ENCODE measurements at regions not wholly inside any gene's neighbourhood (a gene's known extent, or its start where the extent isn't known, plus 50 kb on each side); places are given as distances from the start of the nearest gene placed in this dataset.

GRCh38 chr6:50116797-50117542, 67.2 kb upstream of the DEFB112 start:
- WGBS, 2 donors = 53 to 55% methylated on average over 4 of the region's 4 CpGs
- TF ChIP-seq POLR2AphosphoS5 (IDR thresholded peaks at IDR 0.05) (no peak), EP300 (IDR thresholded peaks at IDR 0.05) (no peak), CTCF (IDR thresholded peaks at IDR 0.05) (no peak), POLR2A (IDR thresholded peaks at IDR 0.05) (no peak)
- intact Hi-C loops (cut with DNase I) = no loop called here

GRCh38 chr6:50120300-50120699, 70.6 kb upstream of the DEFB112 start:
- intact Hi-C loops (cut with DNase I) = no loop called here
- 63 to 69% methylated on average over 3 of the region's 3 CpGs for WGBS, 2 donors
- no peaks in the 10 kb centered on the region for H3K9me3 ChIP-seq
- no peaks in the 10 kb centered on the region for H3K4me1 ChIP-seq
- no peak overlapping the region for H3K27ac ChIP-seq
- no peaks in the 10 kb centered on the region for H3K27me3 ChIP-seq
- TF ChIP-seq POLR2A (IDR thresholded peaks at IDR 0.05) (no peak), CTCF (IDR thresholded peaks at IDR 0.05) (no peak), POLR2AphosphoS5 (IDR thresholded peaks at IDR 0.05) (no peak), EP300 (IDR thresholded peaks at IDR 0.05) (no peak)
- no peaks in the 10 kb centered on the region for H3K36me3 ChIP-seq
- no peak for DNase-seq
- no peak overlapping the region for H3K4me3 ChIP-seq

More at GRCh38 chr6:50116797-50117542, 67.2 kb upstream of the DEFB112 start:
- Histone ChIP-seq H3K9me3 (no peaks in the 10 kb centered on the region), H3K4me3 (no peak overlapping the region), H3K4me1 (no peaks in the 10 kb centered on the region), H3K27me3 (no peaks in the 10 kb centered on the region), H3K27ac (no peak overlapping the region), H3K36me3 (no peaks in the 10 kb centered on the region)
- DNase-seq = no peak

- H3K27me3 ChIP-seq = no peaks in the 10 kb centered on the region
- TF ChIP-seq POLR2AphosphoS5 (IDR thresholded peaks at IDR 0.05) (no peak), POLR2A (IDR thresholded peaks at IDR 0.05) (no peak), CTCF (IDR thresholded peaks at IDR 0.05) (no peak), EP300 (IDR thresholded peaks at IDR 0.05) (no peak)
- DNase-seq = no peak
- H3K4me1 ChIP-seq = no peaks in the 10 kb centered on the region
- no peaks in the 10 kb centered on the region for H3K36me3 ChIP-seq
- no peaks in the 10 kb centered on the region for H3K9me3 ChIP-seq
- no peak overlapping the region for H3K27ac ChIP-seq
- no peak overlapping the region for H3K4me3 ChIP-seq
- intact Hi-C loops (cut with DNase I) = no loop called here
Observed at GRCh38 chr6:50123688-50124087, 74.0 kb upstream of the DEFB112 start.

GRCh38 chr6:50124572-50124971, 74.8 kb upstream of the DEFB112 start:
- 50 to 65% methylated on average over 2 of the region's 2 CpGs for WGBS, 2 donors
- Histone ChIP-seq H3K27me3 (no peaks in the 10 kb centered on the region), H3K4me3 (no peak overlapping the region), H3K36me3 (no peaks in the 10 kb centered on the region), H3K27ac (no peak overlapping the region), H3K4me1 (no peaks in the 10 kb centered on the region), H3K9me3 (no peaks in the 10 kb centered on the region)
- DNase-seq = no peak
- TF ChIP-seq POLR2A (IDR thresholded peaks at IDR 0.05) = no peak
- TF ChIP-seq EP300 (IDR thresholded peaks at IDR 0.05) = no peak
- TF ChIP-seq POLR2AphosphoS5 (IDR thresholded peaks at IDR 0.05) = no peak
- TF ChIP-seq CTCF (IDR thresholded peaks at IDR 0.05) = no peak
- intact Hi-C loops (cut with DNase I) = no loop called here

All from sigmoid colon (tissue), 6 donors.